Activated naive CD8-positive, alpha-beta T cell treated with anti-CD3 and anti-CD28 coated beads, Interleukin-2, amount 50 U/mL, for 16 hours (primary cell): ENCODE measurements at regions not wholly inside any gene's neighbourhood (a gene's known extent, or its start where the extent isn't known, plus 50 kb on each side); places are given as distances from the start of the nearest gene placed in this dataset.

Experiments used
- DNase-seq: peaks from one replicate; pipeline ENCODE4 v3.0.0-alpha.2; 2020; ENCODE audit warnings: low read depth, low spot score

DNA sequence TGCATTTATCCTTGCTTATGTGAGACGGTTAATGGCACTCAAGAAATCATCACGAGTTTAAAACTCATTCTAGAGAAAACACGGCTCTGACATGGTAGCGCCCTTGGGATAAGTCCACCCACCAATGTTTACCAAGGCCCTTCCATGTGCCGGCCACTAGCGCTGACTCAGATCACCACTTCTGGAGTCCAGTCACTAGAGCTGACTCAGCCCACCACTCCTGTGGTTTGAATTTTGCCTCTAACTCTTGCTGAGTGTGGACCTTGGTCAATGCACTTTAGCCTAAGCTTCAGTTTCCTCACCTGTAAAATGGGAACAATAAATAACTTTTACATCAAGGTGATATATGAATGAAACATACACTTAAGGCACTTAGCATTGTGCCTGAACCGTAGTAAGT lies 358.4 kb upstream of the PROK2 start:
- DNase-seq, result no peak

- no peak for DNase-seq
These were observed 357.1 kb upstream of the PROK2 start for GRCh38 chr3:72142028-72142427.

DNA sequence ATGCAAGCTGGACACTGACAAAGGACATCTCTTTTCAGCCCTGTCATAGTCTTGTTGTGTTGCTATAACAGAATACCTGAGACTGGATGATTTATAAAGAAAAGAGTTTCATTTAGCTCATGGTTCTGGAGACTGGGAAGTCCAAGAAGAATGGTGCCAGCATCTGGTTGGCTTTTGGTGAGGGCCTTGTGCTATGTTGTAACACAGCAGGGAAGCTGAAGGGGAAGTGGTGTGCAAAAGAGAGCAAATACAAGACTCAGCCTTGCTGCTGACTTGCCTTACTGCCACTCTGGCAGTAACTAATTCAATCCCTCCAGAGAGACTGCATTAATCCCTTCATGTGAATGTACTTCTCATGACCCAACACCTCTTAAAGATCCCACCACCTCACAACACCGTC lies 356.3 kb upstream of the PROK2 start:
- DNase-seq, result no peak

DNA sequence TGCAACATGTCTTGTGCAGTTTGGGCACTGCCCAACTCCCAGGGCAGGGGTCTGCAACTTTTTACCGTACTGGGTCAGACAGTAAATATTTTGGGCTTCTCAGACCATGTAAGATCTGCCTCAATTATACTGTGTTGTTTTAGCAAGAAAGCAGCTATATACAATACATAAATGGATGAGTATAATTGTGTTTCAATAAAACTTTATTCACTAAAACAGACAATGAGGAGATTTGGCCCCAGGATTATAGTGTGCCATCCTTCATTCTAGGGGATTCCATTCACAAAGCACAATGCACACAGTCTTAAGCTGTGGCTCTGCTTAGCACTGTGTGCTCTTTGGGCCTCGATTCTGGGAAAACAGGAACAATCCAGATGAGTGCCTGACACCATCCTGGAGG lies 354.4 kb upstream of the PROK2 start:
- no peak for DNase-seq

DNA sequence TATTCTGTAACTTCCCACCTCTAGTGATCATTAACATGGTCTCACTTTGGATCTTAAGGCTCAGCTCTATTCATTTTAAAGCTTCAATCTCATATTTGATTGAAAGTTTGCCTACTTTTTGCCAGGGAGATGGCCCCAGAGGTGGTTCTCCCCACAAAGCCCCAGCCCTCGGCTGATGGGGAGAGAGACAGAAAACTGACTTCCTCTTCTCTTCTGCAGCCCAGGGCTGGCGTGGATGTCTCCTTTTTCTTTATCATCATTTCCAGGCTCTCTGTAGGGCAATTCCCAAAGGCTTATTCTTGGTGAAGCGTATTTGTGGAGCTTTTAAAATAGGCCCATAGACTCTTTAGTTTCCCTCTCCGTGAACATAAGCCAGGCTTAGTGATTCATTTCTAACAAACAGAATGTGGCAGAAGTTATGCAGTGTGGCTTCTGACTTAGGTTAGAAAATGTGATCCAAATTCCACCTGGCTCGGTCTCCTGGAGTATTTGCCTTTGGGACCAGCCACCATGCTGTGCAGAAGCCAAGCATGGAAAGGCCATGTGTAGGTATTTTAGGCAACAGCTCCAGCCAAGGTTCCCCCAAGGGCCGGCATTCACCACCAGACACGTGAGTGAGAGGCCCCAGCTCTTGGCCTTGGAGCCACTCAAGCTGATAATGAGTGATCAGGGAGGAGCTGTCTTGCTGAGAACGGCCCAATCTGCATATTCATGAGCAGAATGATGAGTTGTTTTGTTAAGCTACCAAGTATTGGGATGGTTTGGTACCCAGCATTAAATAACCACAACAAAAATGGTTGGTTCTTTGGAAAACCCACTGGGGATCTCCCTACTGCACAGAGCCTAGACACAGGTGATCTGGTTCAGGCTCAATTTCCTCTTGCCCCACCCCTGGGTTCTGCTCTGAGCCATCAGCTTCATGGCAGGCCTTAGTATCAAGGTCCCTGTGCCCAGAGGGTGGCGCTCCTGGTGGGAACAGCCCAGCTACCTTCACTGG lies 353.2 kb upstream of the PROK2 start:
- DNase-seq, result no peak

GRCh38 chr3:72135636-72136035 lies 350.7 kb upstream of the PROK2 start:
- no peak for DNase-seq

DNA sequence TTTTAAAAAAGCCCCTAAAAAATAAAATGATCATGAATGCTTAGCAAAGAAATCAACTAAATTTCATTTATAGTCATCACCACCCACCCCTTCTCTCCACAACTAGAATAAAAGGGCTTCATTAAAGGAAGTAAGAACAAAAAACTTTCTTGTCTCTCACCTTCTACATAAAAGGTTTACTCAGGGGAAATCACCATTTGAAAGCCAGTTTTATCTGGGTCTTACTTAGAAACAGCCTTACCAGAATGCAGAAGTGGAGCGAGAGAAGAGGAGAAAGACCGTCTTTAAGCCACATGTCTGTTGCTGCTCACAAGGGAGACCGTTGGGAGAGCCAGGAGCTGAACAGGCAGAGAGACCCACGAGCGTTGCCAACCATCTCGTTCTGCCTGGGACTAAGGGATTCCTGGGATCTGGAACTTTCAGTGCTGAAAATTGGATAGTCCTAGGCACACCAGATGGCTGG lies 350.1 kb upstream of the PROK2 start:
- DNase-seq, result no peak

GRCh38 chr3:72133329-72134011 lies 348.5 kb upstream of the PROK2 start:
- DNase-seq, result no peak

- DNase-seq, result no peak
These were observed 347.0 kb upstream of the PROK2 start for GRCh38 chr3:72131899-72132298.

DNA sequence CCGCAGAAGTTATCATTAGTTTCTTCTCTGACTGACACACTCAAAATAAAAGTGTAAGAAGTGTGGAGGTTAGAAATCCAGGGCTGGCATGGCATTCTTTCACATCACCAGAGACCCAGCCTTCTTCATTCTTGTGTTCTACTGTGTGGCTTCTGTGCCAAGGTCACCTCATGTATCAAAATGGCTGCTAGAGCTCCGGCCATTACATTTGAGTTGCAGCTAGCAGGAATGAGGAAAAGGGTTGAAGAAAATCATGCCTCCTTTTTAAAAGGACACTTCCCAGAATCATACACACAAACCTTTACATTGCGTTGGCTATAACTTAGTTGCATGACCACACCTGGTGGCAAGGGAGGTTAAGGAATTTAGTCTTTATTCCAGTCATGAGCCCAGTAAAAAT lies 345.6 kb upstream of the PROK2 start:
- DNase-seq, result no peak

DNA sequence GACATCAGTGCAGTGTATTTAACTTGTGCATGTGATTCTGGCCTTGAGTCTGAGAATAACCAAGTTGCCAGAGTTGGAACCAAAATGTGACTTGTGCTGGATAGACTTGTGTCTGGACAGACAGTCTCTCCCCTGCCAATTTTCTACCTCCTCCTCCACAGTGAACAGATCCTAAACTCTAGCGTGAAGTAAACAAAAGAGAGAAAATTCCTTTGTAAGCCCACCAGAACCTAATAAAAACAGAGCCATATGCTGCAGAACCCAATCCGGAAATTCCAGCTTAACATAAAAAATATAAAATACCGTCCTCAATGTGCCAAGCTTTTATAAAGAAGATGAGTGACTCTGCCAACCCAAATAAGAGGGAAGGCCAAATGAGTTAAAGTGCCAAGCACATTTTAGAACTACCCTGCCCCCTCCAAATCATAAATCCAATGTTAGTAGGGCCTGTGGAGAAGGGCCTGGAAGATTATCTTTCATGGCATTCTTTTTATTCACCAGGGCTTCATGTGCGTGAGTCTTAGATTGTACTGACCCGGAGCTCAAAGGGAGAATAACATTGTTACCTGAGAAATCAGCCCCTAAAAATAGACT lies 344.6 kb upstream of the PROK2 start:
- DNase-seq, result no peak

GRCh38 chr3:72128921-72129320 lies 344.0 kb upstream of the PROK2 start:
- no peak for DNase-seq

- DNase-seq, result no peak
These were observed 342.9 kb upstream of the PROK2 start for GRCh38 chr3:72127844-72128243.

GRCh38 chr3:72127224-72127612 lies 342.3 kb upstream of the PROK2 start:
- DNase-seq, result no peak

DNA sequence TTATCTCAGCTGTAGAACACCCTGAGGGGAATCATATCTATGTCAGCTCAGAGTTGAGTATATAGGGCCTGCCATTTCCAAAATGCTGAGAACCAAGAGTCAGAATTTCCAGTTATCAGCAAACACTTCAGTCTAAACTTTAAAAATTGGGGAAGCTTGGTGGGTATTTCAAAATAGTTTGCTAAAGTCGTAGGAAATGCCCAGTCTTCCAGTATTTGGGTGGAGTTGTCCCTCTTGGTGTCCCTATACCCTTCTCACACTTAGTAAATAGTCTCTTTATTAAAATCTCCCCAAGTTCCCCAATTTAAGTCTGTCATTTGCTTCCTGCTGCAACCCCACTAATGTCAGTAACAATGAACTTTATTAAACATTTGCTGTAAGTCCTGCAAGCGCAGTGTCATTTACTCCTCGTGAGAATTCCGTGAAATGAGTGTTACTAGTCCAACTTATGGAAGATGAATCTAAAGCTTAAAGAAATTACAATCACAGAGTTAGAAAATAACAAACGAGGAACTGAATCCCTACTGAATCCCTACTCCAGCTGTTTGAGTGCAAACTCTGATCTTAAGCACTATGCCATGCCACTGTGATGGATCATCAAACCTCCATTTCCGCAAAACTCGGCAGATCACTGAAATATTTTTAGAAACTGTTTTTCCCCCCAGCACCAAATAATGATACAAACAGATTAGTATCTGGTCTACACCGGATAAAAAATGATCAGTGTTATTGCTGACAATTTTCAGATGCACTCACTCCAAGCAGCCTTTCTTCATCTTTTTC lies 341.7 kb upstream of the PROK2 start:
- DNase-seq, result no peak

DNA sequence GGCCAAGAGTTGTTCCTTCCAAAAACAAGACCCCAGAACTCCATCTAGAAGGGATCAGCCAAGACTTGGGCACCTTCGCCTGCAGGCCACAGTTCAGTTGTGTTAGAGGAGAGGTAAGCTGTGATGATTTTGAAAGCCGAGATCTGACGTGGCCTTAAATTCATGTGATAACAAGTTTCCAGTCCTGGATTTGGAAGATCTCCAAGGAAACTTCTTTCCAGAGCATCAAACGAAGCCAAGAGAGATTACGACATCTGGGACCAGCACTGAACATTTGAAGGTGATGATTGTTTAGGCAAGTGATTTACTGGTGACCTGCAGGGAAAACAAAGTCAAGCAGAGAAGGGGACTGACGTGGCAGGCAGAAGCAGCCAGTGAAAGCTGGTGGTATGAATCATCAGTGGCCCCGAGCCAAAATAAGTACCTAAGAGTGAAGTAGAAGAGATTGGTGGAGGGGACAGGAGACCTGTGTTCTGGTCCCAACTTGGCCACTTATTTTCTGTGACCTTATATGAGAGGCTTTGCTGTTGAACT lies 339.0 kb upstream of the PROK2 start:
- no peak for DNase-seq

DNA sequence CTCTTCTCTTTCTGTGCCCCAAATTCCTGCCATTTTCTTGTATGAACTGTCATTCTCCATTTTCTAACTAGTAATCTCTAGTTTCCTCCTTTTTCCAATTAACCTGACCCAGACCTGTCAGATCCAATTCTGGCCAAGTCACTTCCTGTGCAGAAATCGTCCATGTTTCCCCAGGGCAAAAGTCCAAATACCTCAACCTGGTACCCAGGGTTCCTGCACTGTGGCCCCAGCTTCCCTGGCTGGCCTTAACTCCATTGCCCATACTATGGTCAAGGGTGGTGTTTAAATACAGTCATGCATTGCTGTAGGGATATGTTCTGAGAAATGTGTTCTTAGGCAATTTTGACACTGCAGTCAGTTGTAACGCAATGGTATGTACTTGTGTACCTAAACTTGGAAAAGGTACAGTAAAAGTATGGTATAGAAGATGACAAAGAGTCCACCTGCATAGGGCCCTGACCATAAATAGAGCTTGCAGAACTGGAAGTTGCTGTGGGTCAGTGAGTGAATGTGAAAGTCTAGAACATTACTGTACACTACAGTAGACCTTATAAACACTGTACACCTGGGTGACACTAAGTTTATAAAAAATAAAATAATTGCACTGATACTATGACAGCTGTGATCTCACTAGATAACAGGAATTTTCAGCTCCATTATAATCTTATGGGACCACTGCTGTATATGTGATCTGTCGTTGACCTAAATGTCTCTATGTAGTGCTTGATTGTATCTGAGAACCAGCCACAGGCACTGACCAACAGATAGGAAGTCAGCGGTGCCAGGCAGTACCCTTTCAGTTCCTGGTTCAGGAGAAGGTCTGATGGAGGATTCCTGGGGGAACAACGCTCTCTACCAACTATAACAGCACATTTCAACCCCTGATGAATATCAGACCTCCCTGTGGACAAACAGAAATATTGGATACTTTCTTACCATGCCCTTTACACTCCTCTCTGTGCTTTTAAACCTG lies 336.1 kb upstream of the PROK2 start:
- DNase-seq, result no peak

GRCh38 chr3:72120039-72120438 lies 335.1 kb upstream of the PROK2 start:
- no peak for DNase-seq

DNA sequence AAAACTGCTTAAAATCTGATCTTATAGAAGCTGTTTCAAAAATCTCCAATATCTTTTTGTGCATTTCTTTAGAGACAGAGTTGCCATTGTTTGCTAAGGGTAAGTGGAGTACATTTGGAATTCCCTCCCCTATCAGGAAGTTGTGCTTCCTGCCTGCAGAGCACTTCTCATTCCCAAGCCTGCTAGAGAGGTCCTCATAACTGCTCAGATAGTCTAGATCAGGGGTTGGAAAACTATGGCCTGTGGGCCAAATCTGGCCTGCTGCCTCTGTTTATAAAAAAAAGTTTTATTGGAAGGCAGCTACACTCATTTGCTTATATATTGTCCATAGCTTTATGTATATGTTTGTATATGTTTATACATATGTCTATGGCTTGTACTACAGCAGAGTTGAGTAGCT lies 333.7 kb upstream of the PROK2 start:
- no peak for DNase-seq

GRCh38 chr3:72116226-72116625 lies 331.3 kb upstream of the PROK2 start:
- DNase-seq, result no peak
